ENCODE measurements at regions not wholly inside any gene's neighbourhood (a gene's known extent, or its start where the extent isn't known, plus 50 kb on each side); places are given as distances from the start of the nearest gene placed in this dataset.

- no peaks in the 10 kb centered on the region for H3K4me1 ChIP-seq (ENCODE audit: control insufficient read depth in 4 of 4, insufficient read depth in 4 of 4, low read length in 3 of 4)
- H3K9ac ChIP-seq (ENCODE audit: low read depth in 1 of 2, low read length in 2 of 2) = no peak overlapping the region
- no peaks in the 10 kb centered on the region for H3K9me3 ChIP-seq (ENCODE audit: control insufficient read depth in 4 of 4, low read length in 3 of 4)
- DNase-seq (ENCODE audit: low spot score) = no peak
- no peak overlapping the region for H3K27ac ChIP-seq (ENCODE audit: low read depth in 1 of 2, low read length in 2 of 2)
- no peak overlapping the region for H3K4me3 ChIP-seq (ENCODE audit: low read depth in 1 of 3, low read length in 3 of 3)
- no peaks in the 10 kb centered on the region for H3K36me3 ChIP-seq (ENCODE audit: control insufficient read depth in 4 of 4, insufficient read depth in 3 of 4, low read depth in 1 of 4, low read length in 3 of 4)
- no peaks in the 10 kb centered on the region for H3K27me3 ChIP-seq (ENCODE audit: control insufficient read depth in 4 of 4, insufficient read depth in 4 of 4, low read length in 3 of 4)
- WGBS = 42% methylated on average over 2 of the region's 2 CpGs
- TF ChIP-seq GABPA (IDR thresholded peaks at IDR 0.05 in 1 of 2, conservative IDR thresholded peaks at IDR 0.05 in 1 of 2) (no peak), NR2F2 (IDR thresholded peaks at IDR 0.05) (no peak), TAF1 (conservative IDR thresholded peaks at IDR 0.05) (no peak), ATF3 (IDR thresholded peaks at IDR 0.05) (no peak), RAD21 (IDR thresholded peaks at IDR 0.05) (no peak), FOXA2 (IDR thresholded peaks at IDR 0.05) (no peak), JUND (IDR thresholded peaks at IDR 0.05) (no peak), CTCF (IDR thresholded peaks at IDR 0.05; ENCODE audit: low read depth, low read length, missing input control) (no peak), HNF4A (conservative IDR thresholded peaks at IDR 0.05) (no peak), HNF4G (IDR thresholded peaks at IDR 0.05) (no peak), SP1 (IDR thresholded peaks at IDR 0.05) (no peak), REST (IDR thresholded peaks at IDR 0.05) (no peak), EGR1 (IDR thresholded peaks at IDR 0.05; ENCODE audit: low read depth in 2 of 2) (no peak)
Observed at GRCh38 chr11:103703437-103703836, 333.0 kb upstream of the DDI1 start.

- WGBS = 59% methylated on average over 6 of the region's 6 CpGs
- Histone ChIP-seq H3K4me1 (ENCODE audit: control insufficient read depth in 4 of 4, insufficient read depth in 4 of 4, low read length in 3 of 4) (no peaks in the 10 kb centered on the region), H3K9ac (ENCODE audit: low read depth in 1 of 2, low read length in 2 of 2) (no peak overlapping the region), H3K27me3 (ENCODE audit: control insufficient read depth in 4 of 4, insufficient read depth in 4 of 4, low read length in 3 of 4) (no peaks in the 10 kb centered on the region), H3K9me3 (ENCODE audit: control insufficient read depth in 4 of 4, low read length in 3 of 4) (no peaks in the 10 kb centered on the region), H3K27ac (ENCODE audit: low read depth in 1 of 2, low read length in 2 of 2) (no peak overlapping the region), H3K4me3 (ENCODE audit: low read depth in 1 of 3, low read length in 3 of 3) (no peak overlapping the region), H3K36me3 (ENCODE audit: control insufficient read depth in 4 of 4, insufficient read depth in 3 of 4, low read depth in 1 of 4, low read length in 3 of 4) (no peaks in the 10 kb centered on the region)
- DNase-seq (ENCODE audit: low spot score) = no peak
- TF ChIP-seq SP1 (IDR thresholded peaks at IDR 0.05) (no peak), ZBTB33 (IDR thresholded peaks at IDR 0.05) (no peak), FOXA1 (IDR thresholded peaks at IDR 0.05) (no peak), ATF3 (IDR thresholded peaks at IDR 0.05) (no peak), REST (IDR thresholded peaks at IDR 0.05) (no peak), RAD21 (IDR thresholded peaks at IDR 0.05) (no peak), FOXA2 (IDR thresholded peaks at IDR 0.05) (no peak), YY1 (IDR thresholded peaks at IDR 0.05) (no peak), TAF1 (conservative IDR thresholded peaks at IDR 0.05) (no peak), RXRA (IDR thresholded peaks at IDR 0.05) (no peak), MAX (IDR thresholded peaks at IDR 0.05) (no peak), JUND (IDR thresholded peaks at IDR 0.05) (no peak)
Observed at GRCh38 chr11:103703954-103704353, 332.5 kb upstream of the DDI1 start.

Measured in liver (tissue), 8 donors.